NCI-H82 (cell line): ENCODE measurements at regions not wholly inside any gene's neighbourhood (a gene's known extent, or its start where the extent isn't known, plus 50 kb on each side); places are given as distances from the start of the nearest gene placed in this dataset.

Experiments
- DNase-seq: peaks from one replicate; lab custom pipeline; 2025; lab: John Stamatoyannopoulos, UW

- no peak for DNase-seq
Measured at GRCh38 chr1:170271430-170272161, 125.8 kb downstream of the NTMT2 start.

DNA sequence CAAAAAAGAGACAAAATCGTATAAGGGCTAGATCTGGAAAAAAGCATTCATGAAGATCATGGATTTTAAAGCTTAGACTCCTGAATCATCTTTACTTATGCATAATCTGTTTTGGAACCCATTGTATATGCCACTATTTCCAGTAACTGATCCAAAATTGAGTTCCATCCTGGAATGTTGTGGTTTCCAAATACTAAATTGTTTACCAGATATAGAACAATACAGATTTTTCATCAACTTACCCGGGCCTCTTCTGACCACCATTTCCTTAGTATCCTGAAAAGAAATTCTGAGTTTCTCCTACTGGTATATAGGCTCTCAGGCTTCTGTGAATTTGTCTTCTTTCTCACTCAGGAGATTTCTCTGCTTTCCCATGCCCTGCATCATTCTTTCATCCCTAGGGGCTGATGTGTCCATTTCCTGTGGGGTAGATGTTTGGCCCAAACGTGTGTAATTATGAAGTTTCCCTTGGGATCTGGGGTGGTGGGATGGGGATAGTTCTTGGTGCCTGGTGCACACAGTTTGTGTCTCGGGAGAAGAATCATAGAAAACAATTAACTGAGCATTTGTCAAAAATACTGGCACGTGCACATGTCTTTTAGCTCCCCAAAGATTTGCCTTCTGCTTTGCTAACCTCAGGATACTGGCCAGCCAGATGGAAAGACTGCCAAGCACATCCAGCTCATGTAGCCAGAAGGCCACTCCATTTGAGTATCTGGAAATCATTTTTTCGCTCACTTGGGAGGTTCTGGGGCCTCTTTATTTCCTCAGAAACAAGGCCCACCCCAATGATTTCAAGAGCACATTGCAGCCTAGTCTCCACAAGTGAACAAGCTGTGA lies 127.8 kb downstream of the NTMT2 start:
- no peak for DNase-seq

DNA sequence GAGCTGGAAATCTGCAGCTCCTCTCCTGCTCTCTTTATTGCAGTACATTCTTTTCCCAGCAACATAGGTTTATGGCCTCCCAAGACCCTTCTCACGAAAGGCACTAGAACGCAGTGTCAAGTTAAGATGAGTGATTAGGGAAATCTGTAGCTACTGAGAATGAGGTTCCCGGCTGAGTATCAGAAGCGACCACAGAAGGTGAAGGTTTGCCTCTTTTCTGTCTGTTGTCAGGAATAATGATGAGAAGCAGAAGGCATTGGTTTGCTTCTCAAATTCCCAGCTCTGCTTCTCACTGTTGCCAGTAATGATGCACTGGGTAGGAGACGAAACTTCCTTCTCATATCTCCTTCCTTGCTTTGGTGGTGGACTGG lies 128.4 kb downstream of the NTMT2 start:
- no peak for DNase-seq

DNA sequence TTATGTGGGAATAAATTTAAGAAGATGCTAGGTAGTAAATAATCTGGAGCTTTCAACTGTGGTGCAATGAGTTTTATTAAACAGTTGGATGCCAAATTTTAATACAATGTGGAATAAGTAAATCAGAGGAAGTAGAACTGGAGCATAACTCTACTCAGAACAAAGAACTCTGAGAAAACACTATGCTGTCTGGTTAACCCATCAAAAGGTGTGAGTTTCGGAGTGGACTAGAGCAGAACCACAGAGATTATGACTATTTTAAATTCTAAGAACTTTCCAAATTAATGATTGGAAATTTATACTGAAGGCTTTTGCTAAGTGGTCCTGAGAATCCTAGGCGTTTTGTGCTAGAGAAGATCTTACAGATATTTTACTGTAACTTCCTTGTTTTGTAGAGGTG lies 132.2 kb downstream of the NTMT2 start:
- DNase-seq: no peak

GRCh38 chr1:170284016-170284415 lies 138.3 kb downstream of the NTMT2 start:
- DNase-seq: no peak

- DNase-seq: no peak
Measured at GRCh38 chr1:170284512-170284911, 138.8 kb downstream of the NTMT2 start.

DNA sequence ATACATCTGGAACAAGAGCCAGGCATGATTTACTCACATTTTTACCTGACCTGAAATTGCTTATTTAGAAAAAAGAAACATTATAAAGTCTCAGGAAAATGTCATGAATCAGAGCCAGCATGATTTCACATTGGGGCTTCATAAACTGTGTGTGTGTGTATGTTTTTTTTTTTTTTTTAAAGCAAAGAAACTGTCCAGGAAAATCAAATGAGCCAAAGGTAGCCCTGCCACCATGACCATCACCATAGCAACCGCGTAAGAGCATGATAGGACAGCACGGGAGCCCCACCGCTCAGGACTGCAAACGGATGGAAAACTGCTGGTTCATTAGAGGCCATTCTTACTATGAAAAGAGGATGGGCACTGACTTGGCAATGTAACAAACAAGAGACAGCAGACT lies 139.2 kb downstream of the NTMT2 start:
- no peak for DNase-seq

GRCh38 chr1:170288155-170288554 lies 142.4 kb downstream of the NTMT2 start:
- no peak for DNase-seq

DNA sequence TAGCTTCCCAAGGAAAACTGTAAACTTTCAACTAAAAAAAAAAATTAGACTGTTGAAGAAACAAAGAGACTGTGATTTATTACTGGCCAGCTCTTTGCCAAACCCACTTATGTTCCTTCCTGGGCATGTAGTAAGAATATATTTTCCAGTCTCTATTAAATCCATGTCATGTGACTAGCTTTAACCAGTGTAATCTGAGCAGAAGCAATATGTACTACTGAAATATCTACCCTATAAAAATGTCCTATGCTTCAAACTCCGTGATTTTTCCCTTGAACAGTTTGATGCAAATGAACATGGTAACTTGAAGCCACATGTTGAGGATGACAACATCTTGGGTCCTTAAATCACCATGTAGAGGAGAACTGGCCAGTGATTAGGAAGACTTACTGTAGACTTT lies 144.5 kb downstream of the NTMT2 start:
- DNase-seq: no peak

GRCh38 chr1:170290991-170291390 lies 145.2 kb downstream of the NTMT2 start:
- DNase-seq: no peak

- DNase-seq: no peak
Measured at GRCh38 chr1:170291516-170291915, 145.8 kb downstream of the NTMT2 start.

DNA sequence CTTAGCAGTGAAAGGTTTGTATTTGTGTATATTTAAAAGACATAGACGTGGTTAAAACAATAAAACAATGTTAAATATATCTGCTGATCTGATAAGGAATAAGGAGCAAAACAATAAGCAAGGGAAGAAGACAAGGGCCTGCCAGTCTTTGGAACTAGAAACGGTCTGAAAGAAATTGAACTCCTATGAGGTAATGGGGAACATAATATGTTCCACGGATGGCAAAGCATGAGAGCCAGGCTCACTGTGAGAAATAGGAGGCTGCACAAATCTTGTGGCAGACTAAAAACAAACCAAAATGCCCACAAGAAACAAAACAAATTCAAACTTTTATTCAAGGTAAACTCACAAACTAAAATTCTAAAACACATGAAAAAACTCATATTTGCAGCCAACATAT lies 150.5 kb downstream of the NTMT2 start:
- DNase-seq: no peak

GRCh38 chr1:170296642-170297041 lies 150.9 kb downstream of the NTMT2 start:
- no peak for DNase-seq

DNA sequence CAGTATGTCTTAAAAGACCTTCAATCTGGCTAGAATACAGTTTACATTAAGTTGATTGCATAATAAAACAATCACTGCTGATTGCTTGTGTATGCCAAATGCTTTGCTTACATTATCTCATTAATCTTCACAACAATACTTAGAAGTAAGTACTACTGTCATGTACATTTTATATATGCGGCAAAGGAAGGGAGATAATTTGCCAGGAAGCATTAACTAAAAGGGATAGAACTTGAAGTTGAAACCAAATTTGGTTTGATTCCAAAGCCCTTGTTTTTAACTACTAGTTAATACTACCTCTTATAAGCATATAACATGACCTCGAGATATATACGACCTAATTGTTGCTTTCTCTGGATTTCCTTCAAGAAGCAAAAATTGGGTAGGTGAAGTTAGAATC lies 155.8 kb downstream of the NTMT2 start:
- no peak for DNase-seq

DNA sequence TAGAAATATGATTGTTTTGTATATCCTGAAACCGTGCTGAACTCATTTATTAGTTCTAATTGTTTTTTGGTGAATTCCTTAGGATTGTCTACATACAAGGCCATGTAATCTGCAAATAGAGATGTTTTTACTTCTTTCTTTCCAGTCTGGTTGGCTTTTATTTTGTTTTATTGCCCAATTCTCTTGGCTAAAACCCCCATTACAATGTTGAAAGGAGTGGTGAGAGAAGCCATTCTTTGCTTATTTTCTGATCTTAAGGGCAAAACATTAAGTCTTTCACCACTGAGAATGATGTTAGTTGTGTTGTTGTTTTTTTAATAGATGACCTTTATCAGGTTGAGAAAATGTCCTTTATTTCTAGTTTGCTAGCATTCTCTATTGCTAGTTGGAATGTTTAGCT lies 157.3 kb downstream of the NTMT2 start:
- no peak for DNase-seq

- DNase-seq: peak; percentile 82
Measured at GRCh38 chr1:170305777-170306512, 160.2 kb downstream of the NTMT2 start.

GRCh38 chr1:170306513-170306910 lies 160.8 kb downstream of the NTMT2 start:
- DNase-seq: no peak

DNA sequence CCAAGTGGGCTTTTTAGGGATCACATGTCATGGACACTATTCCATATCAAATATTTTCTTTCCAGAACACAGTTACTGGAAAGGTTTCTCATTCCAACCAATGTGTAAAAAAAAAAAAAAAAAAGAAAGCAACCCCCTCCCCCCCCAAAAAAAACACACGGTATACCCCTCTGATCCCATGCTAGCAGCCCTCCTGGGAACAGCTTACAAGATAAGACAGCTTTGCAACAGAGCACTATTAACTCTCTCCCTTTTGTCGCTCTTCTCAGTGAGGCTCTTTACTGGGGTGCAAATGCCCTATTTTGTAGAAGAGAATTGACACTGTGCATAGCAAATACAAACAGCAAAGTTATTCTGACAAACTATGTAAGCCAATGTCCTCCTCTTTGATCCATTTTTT lies 161.2 kb downstream of the NTMT2 start:
- peak; percentile 83 for DNase-seq

DNA sequence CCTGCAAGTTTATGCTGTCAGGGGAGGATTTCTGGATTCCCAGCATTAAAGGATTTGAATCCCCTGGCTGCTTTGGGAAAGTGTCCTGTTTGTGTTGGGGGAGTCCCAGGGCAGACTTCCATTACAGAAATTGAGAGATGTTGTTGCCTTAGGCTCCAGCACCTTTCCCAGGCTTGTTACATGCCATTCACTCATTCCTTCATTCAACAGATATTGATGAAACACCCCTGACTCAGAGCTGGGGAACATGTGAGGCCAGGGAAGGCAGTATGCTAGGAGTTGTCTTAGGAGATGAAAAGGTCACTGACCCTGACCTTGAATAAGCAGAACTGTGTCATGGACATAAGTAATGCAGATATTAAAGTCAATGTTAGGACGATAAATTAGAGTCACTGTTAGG lies 161.7 kb downstream of the NTMT2 start:
- peak; percentile 74 for DNase-seq

- DNase-seq: peak; percentile 13
Measured at GRCh38 chr1:170309389-170310013, 163.7 kb downstream of the NTMT2 start.

DNA sequence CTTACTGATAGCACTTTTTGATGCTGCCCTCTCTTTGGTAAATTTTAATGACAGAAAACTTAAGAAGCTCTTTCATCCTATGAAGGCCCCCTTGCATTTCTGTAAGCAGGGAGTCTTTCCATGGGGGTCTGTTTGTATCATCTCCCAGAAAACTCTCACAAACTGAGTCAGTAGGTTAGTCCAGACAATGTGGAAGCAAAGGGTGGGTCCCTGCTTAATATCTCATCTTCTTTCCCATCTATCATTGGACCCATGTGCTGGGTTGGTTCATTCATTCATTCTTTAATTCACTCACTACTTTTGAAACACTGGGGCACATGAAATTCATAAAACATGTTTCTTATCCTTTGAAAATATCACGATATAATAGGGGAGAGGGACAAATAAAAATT lies 164.3 kb downstream of the NTMT2 start:
- no peak for DNase-seq

DNA sequence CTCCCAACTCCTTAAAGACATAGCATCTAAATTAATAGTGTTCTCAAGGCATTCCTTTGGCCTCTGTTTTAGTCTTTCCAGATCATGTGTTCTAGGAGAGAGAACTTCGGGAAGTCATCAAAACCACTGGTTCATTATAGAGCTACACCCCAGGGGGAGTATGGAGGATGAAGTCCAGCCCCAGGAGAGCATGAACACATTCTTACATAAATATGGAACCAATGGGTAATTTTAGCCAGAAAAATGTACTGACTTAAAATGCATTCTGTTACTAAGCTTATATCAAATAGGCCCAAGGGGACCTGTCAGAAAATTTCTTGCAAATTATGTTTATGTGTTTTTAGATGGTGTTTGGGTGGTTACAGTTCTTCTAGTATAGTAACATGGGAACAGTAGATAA lies 165.2 kb downstream of the NTMT2 start:
- DNase-seq: no peak
